ENCODE measurements at regions not wholly inside any gene's neighbourhood (a gene's known extent, or its start where the extent isn't known, plus 50 kb on each side); places are given as distances from the start of the nearest gene placed in this dataset.

GRCh38 chr3:117483839-117484238 is 774.3 kb downstream of the TUSC7 start:
- POLR2A ChIA-PET: no interaction called here
- WGBS (ENCODE audit: insufficient coverage, low coverage, missing lambda C conversion rate): 0% methylated on average over 1 of the region's 4 CpGs
- no peak overlapping the region for H3K4me3 ChIP-seq

More at GRCh38 chr3:117483839-117484238, 774.3 kb downstream of the TUSC7 start:
- Histone ChIP-seq H4K20me1 (replicated peaks; ENCODE audit: control insufficient read depth, insufficient read depth, low read length) (no peaks in the 10 kb centered on the region), H3K4me1 (replicated peaks in 1 of 2; ENCODE audit: control insufficient read depth in 2 of 2, insufficient read depth in 2 of 2, low read length in 2 of 2) (no peaks in the 10 kb centered on the region), H3K9me1 (ENCODE audit: control insufficient read depth, insufficient read depth, low read length) (no peaks in the 10 kb centered on the region), H2AFZ (ENCODE audit: low read depth, low read length) (no peak overlapping the region), H3K9me3 (replicated peaks; ENCODE audit: control insufficient read depth, insufficient read depth, low read depth, low read length) (no peaks in the 10 kb centered on the region), H3K79me2 (ENCODE audit: control insufficient read depth, insufficient read depth, low read length) (no peaks in the 10 kb centered on the region), H3K9ac (ENCODE audit: insufficient read depth in 1 of 2, low read depth in 2 of 2, low read length in 2 of 2) (no peak overlapping the region), H3K4me2 (ENCODE audit: insufficient read depth, low read length) (no peak overlapping the region), H3K27me3 (ENCODE audit: control insufficient read depth in 2 of 2, insufficient read depth in 2 of 2, low read length in 2 of 2) (no peaks in the 10 kb centered on the region), H3K27ac (ENCODE audit: extremely low read depth, low read depth, low read length) (no peak overlapping the region), H3K36me3 (ENCODE audit: control insufficient read depth, insufficient read depth, low read length) (no peaks in the 10 kb centered on the region)
- in situ Hi-C loops (cut with MboI) (no loop called here), intact Hi-C loops (cut with micrococcal nuclease) (no loop called here)
- no TSS peak for BruUV-seq (replicated peaks)
- ATAC-seq (no peak), DNase-seq (ENCODE audit: extremely low read depth in 1 of 4, low spot score in 3 of 4) (no peak), FAIRE-seq (no peak)
- CTCF ChIA-PET (ENCODE audit: low intra/inter-chr PET ratio): no interaction called here
- TF ChIP-seq SP1 (CRISPR knock-in tag; IDR thresholded peaks at IDR 0.05) (no peak), ZBTB40 (IDR thresholded peaks at IDR 0.05) (no peak), ZBTB40 (CRISPR knock-in tag; IDR thresholded peaks at IDR 0.05) (no peak), SMAD4 (CRISPR knock-in tag; conservative IDR thresholded peaks at IDR 0.05) (no peak), NELFE (IDR thresholded peaks at IDR 0.05; ENCODE audit: insufficient read depth, insufficient read length) (no peak), TCF15 (CRISPR knock-in tag; IDR thresholded peaks at IDR 0.05) (no peak)

All from K562 (cell line).